ENCODE measurements at regions not wholly inside any gene's neighbourhood (a gene's known extent, or its start where the extent isn't known, plus 50 kb on each side); places are given as distances from the start of the nearest gene placed in this dataset.

- Histone ChIP-seq H3K4me3 (ENCODE audit: low read depth in 2 of 2, low read length in 2 of 2) (peak overlapping the region; percentile 83 to 90), H3K27me3 (ENCODE audit: control insufficient read depth, insufficient read depth, low read length) (no peaks in the 10 kb centered on the region), H3K9me3 (ENCODE audit: control insufficient read depth, insufficient read depth, low read depth, low read length) (no peaks in the 10 kb centered on the region), H3K27ac (ENCODE audit: low read length) (peak overlapping the region; percentile 99), H3K4me1 (ENCODE audit: control insufficient read depth, insufficient read depth, low read length) (peaks cover 27% of the 10 kb centered on the region), H3K36me3 (ENCODE audit: control insufficient read depth, insufficient read depth, low read length) (peaks cover 7% of the 10 kb centered on the region)
- BruUV-seq (replicated peaks) = no TSS peak
- TF ChIP-seq CTCF (IDR thresholded peaks at IDR 0.05) (no peak), REST (IDR thresholded peaks at IDR 0.05; ENCODE audit: insufficient read depth in 1 of 2, low read depth in 2 of 2, low read length in 1 of 2) (no peak), TCF7L2 (IDR thresholded peaks at IDR 0.05; ENCODE audit: low read depth, low read length) (no peak), SIN3A (IDR thresholded peaks at IDR 0.05; ENCODE audit: borderline replicate concordance, insufficient read depth, low read depth, low read length) (no peak), POLR2AphosphoS5 (IDR thresholded peaks at IDR 0.05; ENCODE audit: low read depth, low read length) (no peak)
- in situ Hi-C loops (cut with HindIII; ENCODE audit: low pct_unique_long_range_greater_than_20kb, low sequenced_read_pairs) = no loop called here
- peak; percentile 32 for ATAC-seq
- intact Hi-C loops (cut with micrococcal nuclease; ENCODE audit: unreplicated experiment) = no loop called here
- DNase-seq (ENCODE audit: low read depth, low spot score) = no peak
- POLR2A ChIA-PET = interaction anchor here (0.6 to 1.2 kb wide), 3 partner anchors 34 to 49 kb away, joined by 5 to 13 read pairs (median 11); no protein-coding TSS in a partner anchor
- CTCF ChIA-PET = interaction anchor here (0.6 to 1.1 kb wide), 2 partner anchors 38 to 72 kb away, joined by 3 read pairs; no protein-coding TSS in a partner anchor
These were observed 71.9 kb upstream of the PPARA start for GRCh38 chr22:46078241-46079092.

DNA sequence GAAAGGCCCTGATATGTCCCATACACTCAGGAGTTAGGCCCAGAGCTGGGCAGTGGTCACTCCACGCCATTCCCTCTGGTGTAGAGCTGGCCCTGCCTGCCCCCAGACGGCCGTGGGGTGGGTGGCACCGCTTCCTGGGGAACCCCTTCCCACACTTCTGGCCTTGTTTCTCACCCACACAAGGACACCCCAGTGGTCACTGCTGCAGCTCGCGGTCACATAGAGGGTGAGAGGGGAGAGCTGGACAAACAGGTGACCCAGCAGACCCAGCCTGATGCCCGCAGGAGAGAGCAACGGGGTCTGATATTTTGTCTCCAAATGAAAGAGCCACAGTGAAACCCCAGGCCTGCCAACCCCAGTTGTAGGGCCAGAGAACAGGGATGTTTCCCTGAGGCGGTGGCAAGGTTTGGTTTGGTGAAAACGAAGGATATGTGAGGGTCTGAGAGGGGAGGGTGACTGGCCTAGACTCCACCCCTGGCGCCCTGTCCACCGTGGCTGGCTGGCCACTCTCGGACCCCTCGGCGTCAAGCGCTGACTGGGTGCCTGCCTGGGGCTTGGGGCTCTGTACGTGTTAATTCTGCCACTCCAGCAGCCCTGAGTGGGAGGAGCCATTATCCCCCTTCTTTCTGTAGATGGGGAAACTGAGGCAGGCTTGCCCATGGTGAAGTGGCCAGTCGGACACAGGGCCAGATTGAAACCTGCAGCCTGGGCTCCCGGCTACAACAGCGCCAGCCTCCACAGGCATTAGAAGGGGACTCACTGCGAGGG is 71.0 kb upstream of the PPARA start:
- TF ChIP-seq CTCF (IDR thresholded peaks at IDR 0.05) = no peak
- no peak for TF ChIP-seq REST (IDR thresholded peaks at IDR 0.05; ENCODE audit: insufficient read depth in 1 of 2, low read depth in 2 of 2, low read length in 1 of 2)
- TF ChIP-seq SIN3A (IDR thresholded peaks at IDR 0.05; ENCODE audit: borderline replicate concordance, insufficient read depth, low read depth, low read length) = no peak
- no peak for TF ChIP-seq TCF7L2 (IDR thresholded peaks at IDR 0.05; ENCODE audit: low read depth, low read length)
- TF ChIP-seq POLR2AphosphoS5 (IDR thresholded peaks at IDR 0.05; ENCODE audit: low read depth, low read length) = no peak; the same call in 1 of the 2 replicates
- ChIA-PET CTCF (interaction anchor here (0.6 to 1.1 kb wide), 2 partner anchors 38 to 73 kb away, joined by 3 read pairs; no protein-coding TSS in a partner anchor), POLR2A (interaction anchor here (0.5 to 1.2 kb wide), 4 partner anchors 34 to 102 kb away, joined by 5 to 13 read pairs (median 10); partner anchors contain the start of gene WNT7B)
- BruUV-seq (replicated peaks) = no TSS peak
- Histone ChIP-seq H3K27ac (ENCODE audit: low read length) (peak overlapping the region; percentile 99), H3K4me3 (ENCODE audit: low read depth in 2 of 2, low read length in 2 of 2) (peak overlapping the region; percentile 83 to 90), H3K4me1 (ENCODE audit: control insufficient read depth, insufficient read depth, low read length) (peaks cover 35% of the 10 kb centered on the region), H3K27me3 (ENCODE audit: control insufficient read depth, insufficient read depth, low read length) (no peaks in the 10 kb centered on the region), H3K9me3 (ENCODE audit: control insufficient read depth, insufficient read depth, low read depth, low read length) (no peaks in the 10 kb centered on the region), H3K36me3 (ENCODE audit: control insufficient read depth, insufficient read depth, low read length) (peaks cover 8% of the 10 kb centered on the region)
- intact Hi-C loops (cut with micrococcal nuclease; ENCODE audit: unreplicated experiment) = no loop called here
- DNase-seq (ENCODE audit: low read depth, low spot score) = no peak
- in situ Hi-C loops (cut with HindIII; ENCODE audit: low pct_unique_long_range_greater_than_20kb, low sequenced_read_pairs) = no loop called here
- ATAC-seq = peak; percentile 14

Data from Panc1 (cell line).